GM19328 (cell line): ENCODE measurements at regions not wholly inside any gene's neighbourhood (a gene's known extent, or its start where the extent isn't known, plus 50 kb on each side); places are given as distances from the start of the nearest gene placed in this dataset.
A peak's percentile ranks its signal among the peaks of the same experiment; 100 is the strongest.
"Not testable (repeated sequence)": the region's sequence is repeated elsewhere in the genome, so short reads cannot be mapped to it uniquely, and the experiment has no call there.

Source experiments
- ATAC-seq: cut with Tn5 transposase; IDR thresholded peaks from one replicate; pipeline ENCODE4 v1.9.1; 2021; ENCODE audit warnings: mild to moderate bottlenecking, moderate library complexity; ENCODE audit not compliant: unreplicated experiment

- ATAC-seq: no peak
Measured at GRCh38 chr21:24628536-24628935, 978.7 kb downstream of the MRPL39 start.

GRCh38 chr21:24628046-24628445 is 979.2 kb downstream of the MRPL39 start:
- ATAC-seq: no peak

DNA sequence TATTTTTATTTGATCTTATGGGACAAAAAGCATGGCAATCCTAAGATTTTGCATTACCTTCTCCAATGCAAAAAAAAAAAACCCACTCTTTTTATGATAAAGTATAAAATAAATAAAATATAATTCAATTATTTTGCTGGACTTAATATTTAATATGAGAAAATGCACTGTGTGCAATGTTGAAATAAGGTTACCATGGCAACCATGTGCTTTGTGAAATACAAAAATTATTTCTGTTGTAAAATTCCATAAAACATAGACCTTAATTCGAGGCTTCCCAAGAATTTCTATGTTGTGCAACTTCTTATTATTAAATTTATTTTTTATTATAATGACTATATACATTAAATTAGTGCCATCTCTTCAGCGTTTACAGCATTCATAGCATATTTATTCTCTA is 989.5 kb downstream of the MRPL39 start:
- no peak for ATAC-seq

DNA sequence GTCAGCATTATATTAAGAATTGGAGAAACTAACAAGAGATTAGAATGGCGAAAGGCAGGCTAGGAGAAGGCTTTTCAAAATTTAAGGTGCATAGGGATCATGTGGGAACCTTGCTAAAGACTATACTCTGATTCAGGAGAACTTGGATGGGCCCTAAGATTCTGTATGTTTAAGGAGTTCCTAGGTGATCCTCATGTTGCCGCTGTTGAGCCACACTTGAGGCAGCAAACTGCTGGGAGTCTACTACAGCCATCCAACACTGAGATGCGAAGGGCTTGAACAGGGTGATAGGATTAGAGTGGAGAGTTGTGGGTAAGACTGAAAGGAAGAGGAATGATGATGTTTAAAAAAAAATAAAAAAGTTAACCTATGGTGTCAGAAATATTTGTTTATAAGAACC is 1013.2 kb downstream of the MRPL39 start:
- ATAC-seq: no peak

DNA sequence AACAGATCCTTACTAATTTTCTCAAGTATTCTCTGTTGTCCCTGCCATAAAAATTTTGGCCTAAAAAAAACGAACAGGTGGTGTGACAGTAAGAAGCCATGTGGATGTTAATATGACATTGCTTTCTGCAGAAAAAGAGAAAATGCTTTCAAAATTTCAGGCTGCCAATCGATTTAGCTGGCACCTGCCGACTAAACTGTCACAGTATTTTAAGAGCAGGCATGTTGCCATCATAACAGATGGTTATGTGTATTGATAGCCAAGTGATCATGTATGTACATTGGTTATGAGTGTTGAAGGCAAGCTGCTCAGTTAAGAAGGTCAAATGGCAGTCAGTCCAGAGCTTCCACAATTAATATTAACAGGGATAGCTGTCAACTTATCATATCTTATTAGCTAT is 1017.0 kb downstream of the MRPL39 start:
- ATAC-seq: no peak

DNA sequence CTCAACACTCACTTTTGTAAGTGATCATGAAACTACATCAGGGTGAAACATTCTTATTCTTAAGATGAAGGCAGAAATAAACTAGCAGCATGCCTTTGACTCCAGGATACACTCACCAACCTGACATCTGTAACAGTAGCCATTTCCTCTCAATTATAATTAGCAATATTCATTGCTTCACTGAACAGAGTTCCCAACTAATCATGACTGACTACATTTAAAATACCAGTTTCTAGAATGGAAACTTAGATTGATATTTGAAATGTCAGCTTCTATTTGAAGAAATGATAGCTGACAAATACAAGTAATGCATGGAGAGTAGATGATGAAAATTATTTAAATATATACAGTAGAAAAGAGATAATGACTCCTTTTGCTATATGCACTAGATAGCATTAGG is 1023.8 kb downstream of the MRPL39 start:
- ATAC-seq: no peak

DNA sequence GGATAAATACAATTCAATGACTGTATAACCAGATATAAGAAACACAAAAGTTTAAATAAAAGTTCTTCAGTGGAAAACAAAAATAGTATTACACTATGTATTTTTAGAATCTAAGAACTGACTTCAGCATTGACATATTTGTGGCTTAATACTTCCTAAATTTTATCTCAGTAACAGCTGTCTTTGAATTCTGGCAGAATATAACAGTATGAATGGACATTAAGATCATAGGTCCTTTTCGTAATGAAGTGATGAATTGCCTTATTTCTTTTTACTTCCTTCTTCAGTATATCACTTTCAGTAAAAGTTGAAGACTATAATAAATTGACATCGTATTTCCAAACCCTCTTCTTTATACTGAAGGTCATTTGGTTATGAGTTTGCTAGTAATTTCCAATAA is 1030.0 kb downstream of the MRPL39 start:
- no peak for ATAC-seq

DNA sequence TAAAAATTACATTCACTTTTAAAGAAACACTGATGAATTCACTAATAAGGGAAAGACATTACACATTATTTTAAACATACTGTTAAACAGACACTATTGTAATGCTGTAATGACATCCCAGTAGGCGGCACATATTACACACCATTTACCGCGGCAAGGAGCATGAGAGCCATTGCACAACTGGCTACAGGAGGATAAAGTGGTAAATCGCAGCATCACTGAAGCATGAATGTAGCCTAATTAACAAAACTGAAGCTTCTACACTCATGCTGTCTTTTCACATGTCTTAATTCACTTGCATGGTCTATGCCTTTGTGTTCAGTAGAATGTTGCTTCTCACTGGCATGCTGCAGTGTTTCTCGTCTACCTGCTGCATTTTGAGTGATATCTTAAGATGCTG is 1046.0 kb downstream of the MRPL39 start:
- ATAC-seq: no peak

GRCh38 chr21:24552491-24552890 is 1054.8 kb downstream of the MRPL39 start:
- ATAC-seq: no peak

DNA sequence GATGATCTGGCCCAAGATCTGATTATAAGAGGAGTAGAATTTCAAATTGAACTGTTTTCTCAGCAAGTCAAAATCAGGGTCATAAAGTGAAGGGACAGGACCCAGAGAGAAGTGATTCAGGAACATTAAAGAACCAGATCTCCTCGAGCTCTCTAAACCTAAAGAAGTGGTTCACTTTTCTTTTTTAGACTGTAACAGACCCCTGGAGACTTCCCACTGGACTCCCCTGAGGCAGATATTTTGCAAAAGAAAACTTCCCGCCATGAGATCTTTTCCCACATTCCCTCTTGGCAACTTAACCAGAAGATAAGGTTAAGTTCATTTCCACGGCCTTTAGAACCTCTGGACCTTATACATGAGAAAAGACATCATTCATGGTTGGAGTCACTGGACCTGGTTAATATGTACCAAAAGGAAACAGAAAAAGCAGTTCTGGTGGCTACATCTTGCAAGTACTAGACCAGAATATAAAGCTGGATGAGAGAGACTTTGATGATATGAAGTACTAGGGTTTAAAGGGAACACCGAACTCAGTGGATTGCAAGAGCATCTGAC is 1061.4 kb downstream of the MRPL39 start:
- ATAC-seq: no peak

DNA sequence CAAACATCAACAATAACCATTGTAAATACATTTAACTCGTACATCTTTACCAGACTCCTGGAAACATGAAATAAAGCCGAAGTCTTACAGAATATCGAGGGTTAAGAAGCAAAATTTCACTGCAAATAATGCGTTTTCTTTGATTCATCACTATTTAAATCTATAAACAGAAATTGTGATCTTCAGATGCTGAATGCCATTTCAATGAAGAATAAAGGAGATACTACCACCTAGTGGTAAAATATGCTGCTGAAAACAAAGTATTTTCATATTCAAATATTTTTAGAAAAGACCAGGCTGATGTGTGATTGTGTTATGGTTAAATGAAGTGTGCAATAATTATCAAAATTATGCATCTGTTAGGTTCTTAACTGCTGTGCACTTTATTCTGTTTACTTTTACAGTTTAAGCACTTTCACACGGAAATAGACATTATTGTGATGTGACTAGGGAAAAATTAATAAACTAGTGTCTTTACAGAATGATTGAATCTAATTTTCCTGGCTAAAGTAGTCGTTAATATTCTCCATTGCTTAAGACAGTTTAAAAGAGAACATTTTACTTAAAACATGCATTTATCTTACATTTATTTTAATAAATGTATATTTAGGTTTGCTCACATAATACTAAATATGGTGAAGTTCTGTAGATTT is 1093.1 kb downstream of the MRPL39 start:
- ATAC-seq: no peak

- no peak for ATAC-seq
Measured at GRCh38 chr21:24509131-24509530, 1098.2 kb downstream of the MRPL39 start.

DNA sequence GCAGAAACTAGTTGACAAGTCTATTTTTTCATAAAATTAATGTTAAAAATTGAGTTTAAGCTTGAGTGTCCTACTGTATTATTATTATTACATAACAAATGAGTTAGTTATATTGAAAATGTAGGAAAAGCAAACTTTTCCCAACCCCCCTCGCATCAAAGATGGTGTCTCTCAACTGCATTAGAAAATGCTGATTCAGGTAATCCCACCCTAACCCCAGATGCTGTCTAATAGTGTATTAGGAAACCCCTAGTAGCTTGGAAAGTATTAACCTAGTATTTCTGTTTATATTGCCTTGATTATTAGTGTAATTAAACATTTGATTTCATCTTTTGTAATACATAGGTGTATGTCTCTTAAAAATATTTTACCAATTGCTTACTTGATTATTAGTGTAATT is 1120.3 kb downstream of the MRPL39 start:
- ATAC-seq: no peak

- ATAC-seq: not testable (repeated sequence)
Measured at GRCh38 chr21:24483361-24483760, 1123.9 kb downstream of the MRPL39 start.

DNA sequence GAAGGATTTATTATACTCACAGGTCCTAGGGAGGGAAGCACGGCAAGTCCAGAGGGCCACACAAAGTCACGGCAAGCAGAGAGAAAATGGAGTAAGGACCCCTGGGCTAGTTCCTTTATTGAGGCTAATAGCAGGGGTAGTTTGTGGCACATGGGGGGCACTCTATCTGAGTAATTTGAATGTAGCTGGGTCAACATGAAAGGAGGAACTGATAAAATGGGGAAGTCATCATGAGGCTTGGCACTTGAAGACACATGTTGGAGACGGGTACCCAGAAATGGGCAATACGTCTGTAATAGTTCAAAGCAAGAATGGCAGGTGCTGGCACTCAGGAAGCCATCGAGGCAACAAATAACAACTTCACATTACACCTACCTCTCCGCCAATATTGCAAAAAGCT is 1136.4 kb downstream of the MRPL39 start:
- no peak for ATAC-seq

- ATAC-seq: no peak
Measured at GRCh38 chr21:24456358-24456757, 1150.9 kb downstream of the MRPL39 start.

DNA sequence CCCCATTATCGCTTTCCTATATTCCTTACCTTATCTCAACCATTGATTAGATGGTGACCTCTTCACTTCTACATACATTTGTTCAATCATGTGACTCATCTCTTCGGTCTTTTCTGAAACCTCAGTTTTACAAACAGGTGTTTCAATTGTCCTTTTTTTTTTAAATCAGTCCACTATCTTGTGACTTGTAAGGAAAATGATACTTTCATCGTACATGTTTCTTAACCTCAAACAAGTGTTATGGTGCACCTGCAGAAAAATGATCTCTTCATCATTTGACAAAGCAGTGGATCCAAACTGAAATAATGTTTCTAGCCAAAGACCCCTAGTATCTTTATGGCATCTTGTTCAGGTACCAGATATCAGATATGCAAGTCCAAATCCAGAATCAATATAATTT is 1157.2 kb downstream of the MRPL39 start:
- no peak for ATAC-seq

DNA sequence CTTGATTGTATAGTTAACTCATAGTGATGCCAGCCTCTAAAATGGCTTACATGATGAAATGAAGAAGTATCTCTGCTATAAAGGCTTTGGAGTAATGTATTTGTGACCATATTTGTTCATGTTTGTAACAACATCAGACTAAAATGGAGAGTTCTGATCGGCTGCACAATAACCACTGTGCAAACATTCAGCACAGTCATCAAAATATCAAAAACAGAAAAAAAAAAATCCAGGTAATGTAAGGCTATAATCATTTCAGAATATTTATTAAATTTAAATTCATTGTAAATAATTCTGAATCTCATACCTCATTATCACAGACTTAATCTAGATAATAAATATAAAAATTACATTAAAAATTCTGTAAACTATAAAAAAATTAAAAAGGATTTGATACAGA is 1161.8 kb downstream of the MRPL39 start:
- ATAC-seq: no peak

DNA sequence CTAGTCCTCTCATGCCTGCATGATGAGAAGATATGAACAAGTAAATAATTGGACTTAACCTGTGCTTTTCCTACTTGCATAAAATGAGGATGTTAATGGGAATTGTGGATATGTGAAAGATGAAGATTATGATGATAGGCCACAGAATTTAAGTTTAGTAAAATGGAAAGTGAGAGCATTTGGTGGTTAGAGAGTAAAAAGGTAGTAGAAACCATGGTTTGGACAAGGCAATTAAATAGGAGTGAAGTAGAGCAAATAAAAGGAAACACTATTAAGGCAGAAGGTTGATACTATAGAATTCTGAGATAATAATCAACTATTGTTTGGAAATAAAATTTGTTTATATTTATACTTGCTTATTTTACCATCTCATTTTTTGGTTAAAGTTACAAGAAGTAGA is 1162.5 kb downstream of the MRPL39 start:
- ATAC-seq: no peak

DNA sequence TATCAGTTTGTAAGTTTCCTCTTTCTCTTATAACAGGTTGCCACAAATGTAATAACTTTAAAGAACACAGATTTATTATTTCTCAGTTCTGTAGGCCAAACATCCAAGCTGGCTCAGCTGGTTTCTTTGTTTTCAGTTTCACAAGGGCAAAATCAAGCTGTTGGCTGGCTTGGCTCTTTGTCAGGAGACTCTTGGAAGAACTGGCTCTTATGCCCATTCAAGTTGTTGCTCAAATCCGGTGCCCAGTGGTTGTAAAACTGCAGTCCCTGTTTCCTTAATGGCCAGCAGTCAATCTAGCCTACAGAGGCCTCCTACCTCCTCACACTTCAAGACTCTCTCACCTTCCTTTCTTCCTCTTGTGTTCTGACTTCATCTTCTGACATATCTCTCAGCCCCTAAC is 1171.0 kb downstream of the MRPL39 start:
- no peak for ATAC-seq

DNA sequence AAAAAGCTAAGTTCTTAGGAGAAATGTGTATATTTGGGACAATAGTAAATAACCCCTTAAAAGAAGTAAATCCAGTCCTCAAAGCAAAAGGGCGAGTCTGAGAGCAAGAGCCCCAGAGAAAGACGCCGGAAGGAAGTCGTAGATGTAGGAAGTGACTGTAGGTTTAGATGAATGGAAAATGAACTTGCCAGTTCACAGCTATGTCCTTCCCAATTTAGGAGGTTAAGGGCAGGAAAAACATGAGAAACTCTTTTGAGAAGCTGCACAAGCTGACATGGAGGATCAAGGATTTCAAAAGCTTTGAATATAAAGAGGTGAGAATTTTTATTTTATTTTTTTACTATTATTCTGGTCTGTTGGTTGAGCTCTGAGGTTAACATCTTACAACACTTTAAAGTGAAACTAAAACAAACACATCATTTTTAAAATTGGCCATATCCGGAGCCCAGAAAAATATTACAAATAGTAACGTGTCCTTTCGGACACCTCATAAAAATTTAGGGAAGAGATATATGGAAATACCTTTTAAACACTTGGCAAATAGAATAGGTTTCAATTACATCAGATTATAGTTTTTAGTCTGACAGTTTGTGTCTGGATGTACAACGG is 1178.6 kb downstream of the MRPL39 start:
- peak; percentile 74 for ATAC-seq

- no peak for ATAC-seq
Measured at GRCh38 chr21:24424776-24425175, 1182.5 kb downstream of the MRPL39 start.

- no peak for ATAC-seq
Measured at GRCh38 chr21:24423546-24423945, 1183.7 kb downstream of the MRPL39 start.
